ENCODE measurements at regions not wholly inside any gene's neighbourhood (a gene's known extent, or its start where the extent isn't known, plus 50 kb on each side); places are given as distances from the start of the nearest gene placed in this dataset.

GRCh38 chr4:38509551-38509950 is 154.4 kb upstream of the KLF3 start:
- Histone ChIP-seq H3K4me3 (ENCODE audit: insufficient read depth, low read length, poor library complexity, severe bottlenecking) (no peak overlapping the region), H3K36me3 (ENCODE audit: low read length) (no peaks in the 10 kb centered on the region), H3F3A (ENCODE audit: insufficient read depth) (no peaks in the 10 kb centered on the region), H4K20me1 (ENCODE audit: low read depth, low read length) (no peaks in the 10 kb centered on the region), H3K9me3 (ENCODE audit: insufficient read depth, low read length) (no peaks in the 10 kb centered on the region), H3K27me3 (ENCODE audit: low read length) (no peaks in the 10 kb centered on the region), H3K9me2 (replicated peaks; ENCODE audit: insufficient read depth, low read length) (no peaks in the 10 kb centered on the region), H2AFZ (ENCODE audit: low read depth, low read length, severe bottlenecking) (no peak overlapping the region), H3K27ac (ENCODE audit: low read depth, low read length) (no peak overlapping the region), H3K79me2 (ENCODE audit: insufficient read depth, low read length) (no peaks in the 10 kb centered on the region), H3K4me2 (ENCODE audit: low read depth, low read length, poor library complexity, severe bottlenecking) (no peak overlapping the region), H3K9ac (ENCODE audit: low read length) (no peak overlapping the region)
- no peak for TF ChIP-seq CTCF (IDR thresholded peaks at IDR 0.05; ENCODE audit: insufficient read depth, low read length, poor library complexity, severe bottlenecking)
- TF ChIP-seq EZH2phosphoT487 (conservative IDR thresholded peaks at IDR 0.05; ENCODE audit: low read length) = no peak

- H2AFZ ChIP-seq (ENCODE audit: low read depth, low read length, severe bottlenecking) = no peak overlapping the region
- H3K27ac ChIP-seq (ENCODE audit: low read depth, low read length) = no peak overlapping the region
- no peaks in the 10 kb centered on the region for H3F3A ChIP-seq (ENCODE audit: insufficient read depth)
- H3K36me3 ChIP-seq (ENCODE audit: low read length) = no peaks in the 10 kb centered on the region
- no peak overlapping the region for H3K9ac ChIP-seq (ENCODE audit: low read length)
- no peaks in the 10 kb centered on the region for H3K79me2 ChIP-seq (ENCODE audit: insufficient read depth, low read length)
- no peaks in the 10 kb centered on the region for H4K20me1 ChIP-seq (ENCODE audit: low read depth, low read length)
- H3K4me2 ChIP-seq (ENCODE audit: low read depth, low read length, poor library complexity, severe bottlenecking) = no peak overlapping the region
- no peaks in the 10 kb centered on the region for H3K9me2 ChIP-seq (replicated peaks; ENCODE audit: insufficient read depth, low read length)
- H3K27me3 ChIP-seq (ENCODE audit: low read length) = no peaks in the 10 kb centered on the region
- H3K4me3 ChIP-seq (ENCODE audit: insufficient read depth, low read length, poor library complexity, severe bottlenecking) = no peak overlapping the region
- H3K9me3 ChIP-seq (ENCODE audit: insufficient read depth, low read length) = no peaks in the 10 kb centered on the region
- TF ChIP-seq EZH2phosphoT487 (conservative IDR thresholded peaks at IDR 0.05; ENCODE audit: low read length) (no peak), CTCF (IDR thresholded peaks at IDR 0.05; ENCODE audit: insufficient read depth, low read length, poor library complexity, severe bottlenecking) (no peak)
Measured at GRCh38 chr4:38510201-38510600, 153.8 kb upstream of the KLF3 start.

GRCh38 chr4:38511702-38512101 is 152.3 kb upstream of the KLF3 start:
- Histone ChIP-seq H3K9ac (ENCODE audit: low read length) (no peak overlapping the region), H3K27ac (ENCODE audit: low read depth, low read length) (no peak overlapping the region), H3K79me2 (ENCODE audit: insufficient read depth, low read length) (no peaks in the 10 kb centered on the region), H3K4me2 (ENCODE audit: low read depth, low read length, poor library complexity, severe bottlenecking) (no peak overlapping the region), H3K4me3 (ENCODE audit: insufficient read depth, low read length, poor library complexity, severe bottlenecking) (no peak overlapping the region), H3K9me2 (replicated peaks; ENCODE audit: insufficient read depth, low read length) (no peaks in the 10 kb centered on the region), H2AFZ (ENCODE audit: low read depth, low read length, severe bottlenecking) (no peak overlapping the region), H3F3A (ENCODE audit: insufficient read depth) (no peaks in the 10 kb centered on the region), H3K9me3 (ENCODE audit: insufficient read depth, low read length) (no peaks in the 10 kb centered on the region), H3K27me3 (ENCODE audit: low read length) (no peaks in the 10 kb centered on the region), H4K20me1 (ENCODE audit: low read depth, low read length) (no peaks in the 10 kb centered on the region), H3K36me3 (ENCODE audit: low read length) (no peaks in the 10 kb centered on the region)
- TF ChIP-seq CTCF (IDR thresholded peaks at IDR 0.05; ENCODE audit: insufficient read depth, low read length, poor library complexity, severe bottlenecking) = no peak
- no peak for TF ChIP-seq EZH2phosphoT487 (conservative IDR thresholded peaks at IDR 0.05; ENCODE audit: low read length)

GRCh38 chr4:38512840-38513239 is 151.2 kb upstream of the KLF3 start:
- no peaks in the 10 kb centered on the region for H4K20me1 ChIP-seq (ENCODE audit: low read depth, low read length)
- no peak for TF ChIP-seq EZH2phosphoT487 (conservative IDR thresholded peaks at IDR 0.05; ENCODE audit: low read length)
- TF ChIP-seq CTCF (IDR thresholded peaks at IDR 0.05; ENCODE audit: insufficient read depth, low read length, poor library complexity, severe bottlenecking) = no peak
- H3K9ac ChIP-seq (ENCODE audit: low read length) = no peak overlapping the region
- no peak overlapping the region for H3K27ac ChIP-seq (ENCODE audit: low read depth, low read length)
- H2AFZ ChIP-seq (ENCODE audit: low read depth, low read length, severe bottlenecking) = no peak overlapping the region
- H3K36me3 ChIP-seq (ENCODE audit: low read length) = no peaks in the 10 kb centered on the region
- no peak overlapping the region for H3K4me2 ChIP-seq (ENCODE audit: low read depth, low read length, poor library complexity, severe bottlenecking)
- H3K4me3 ChIP-seq (ENCODE audit: insufficient read depth, low read length, poor library complexity, severe bottlenecking) = no peak overlapping the region
- H3K9me2 ChIP-seq (replicated peaks; ENCODE audit: insufficient read depth, low read length) = no peaks in the 10 kb centered on the region
- H3K9me3 ChIP-seq (ENCODE audit: insufficient read depth, low read length) = no peaks in the 10 kb centered on the region
- H3K27me3 ChIP-seq (ENCODE audit: low read length) = no peaks in the 10 kb centered on the region
- no peaks in the 10 kb centered on the region for H3F3A ChIP-seq (ENCODE audit: insufficient read depth)
- no peaks in the 10 kb centered on the region for H3K79me2 ChIP-seq (ENCODE audit: insufficient read depth, low read length)

Measured in SU-DHL-6 (cell line).